HG03064 (cell line): ENCODE measurements at regions not wholly inside any gene's neighbourhood (a gene's known extent, or its start where the extent isn't known, plus 50 kb on each side); places are given as distances from the start of the nearest gene placed in this dataset.

Source experiments
- ATAC-seq: cut with Tn5 transposase; IDR thresholded peaks from one replicate; pipeline ENCODE4 v1.9.1; 2021; ENCODE audit warnings: low read depth; ENCODE audit not compliant: unreplicated experiment

DNA sequence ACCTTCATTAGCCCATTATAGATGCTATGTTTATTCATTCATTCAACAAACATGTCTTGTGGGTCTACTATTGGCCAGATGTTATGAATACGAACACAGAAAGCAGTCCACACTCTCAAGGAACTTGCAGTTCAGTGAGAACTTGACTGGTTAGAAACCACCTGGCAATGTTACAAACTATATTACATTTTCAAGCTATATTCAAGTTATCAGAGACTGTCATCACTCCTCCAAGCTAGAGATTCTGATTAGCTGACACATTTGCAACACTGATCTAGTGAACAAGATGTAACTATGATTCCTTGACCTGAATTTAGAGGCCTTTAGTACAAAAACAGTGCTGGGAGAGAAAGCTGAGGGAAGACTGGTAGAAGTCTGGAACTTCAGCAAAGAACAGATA is 170.7 kb upstream of the EEA1 start:
- ATAC-seq, result no peak

- no peak for ATAC-seq
These were observed 171.5 kb upstream of the EEA1 start for GRCh38 chr12:93100610-93101009.

DNA sequence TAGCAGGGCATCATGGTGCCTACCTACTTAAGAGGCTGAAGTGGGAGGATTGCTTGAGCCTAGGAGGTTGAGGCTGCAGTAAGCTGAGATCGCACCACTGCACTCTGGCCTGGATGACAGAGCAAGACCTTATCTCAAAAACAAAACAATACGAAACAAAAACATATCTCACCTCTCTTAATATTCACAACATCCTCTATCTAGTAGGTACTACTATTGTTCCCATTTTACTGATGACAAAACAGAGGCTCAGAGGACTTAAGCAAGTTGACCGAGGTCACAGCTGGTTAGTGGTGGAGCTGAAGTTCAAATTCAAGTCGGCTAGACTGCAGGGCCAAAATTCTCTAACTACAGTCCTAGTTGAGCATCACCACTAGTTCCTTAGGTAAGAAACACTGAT is 172.3 kb upstream of the EEA1 start:
- no peak for ATAC-seq

DNA sequence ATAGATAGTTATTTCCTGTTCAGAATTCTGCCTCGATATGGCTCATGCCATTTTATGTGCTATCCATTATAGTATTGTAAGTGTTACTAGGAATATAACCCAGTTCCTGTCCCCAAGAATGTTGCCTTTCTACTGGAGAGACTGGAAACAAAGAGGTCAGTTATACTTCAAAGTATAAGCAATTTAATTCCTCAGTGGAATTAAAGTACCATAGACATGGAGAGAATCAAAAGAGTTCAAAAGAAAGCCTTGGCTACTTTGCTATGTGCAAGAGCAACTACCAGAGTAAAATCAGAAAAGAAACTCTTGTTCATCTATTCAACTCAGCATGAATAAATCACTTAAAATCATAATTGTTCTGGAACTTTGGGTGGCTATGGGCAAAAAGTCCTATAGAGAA is 173.2 kb upstream of the EEA1 start:
- no peak for ATAC-seq

- ATAC-seq, result no peak
These were observed 173.6 kb upstream of the EEA1 start for GRCh38 chr12:93102744-93103143.

GRCh38 chr12:93103154-93103553 is 174.1 kb upstream of the EEA1 start:
- no peak for ATAC-seq

DNA sequence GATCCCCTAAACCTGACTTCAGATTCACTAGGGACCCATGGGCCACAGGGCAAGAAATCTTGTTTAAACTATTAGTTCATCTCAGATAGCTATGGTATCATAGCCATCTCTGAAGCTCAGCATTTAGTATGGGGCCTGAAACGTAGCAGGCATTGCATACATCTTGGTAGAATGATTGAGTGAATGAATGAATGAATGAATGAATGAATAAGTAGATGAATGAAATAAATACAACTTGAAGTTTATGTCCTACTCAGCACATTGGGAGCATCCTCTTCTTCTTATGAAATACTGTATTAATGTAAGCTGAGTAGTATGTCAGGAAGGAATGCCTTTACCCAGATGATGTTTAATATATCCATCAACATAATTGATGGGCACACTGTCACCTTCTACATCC is 175.4 kb upstream of the EEA1 start:
- ATAC-seq, result no peak

- ATAC-seq, result no peak
These were observed 177.8 kb upstream of the EEA1 start for GRCh38 chr12:93106910-93107309.

DNA sequence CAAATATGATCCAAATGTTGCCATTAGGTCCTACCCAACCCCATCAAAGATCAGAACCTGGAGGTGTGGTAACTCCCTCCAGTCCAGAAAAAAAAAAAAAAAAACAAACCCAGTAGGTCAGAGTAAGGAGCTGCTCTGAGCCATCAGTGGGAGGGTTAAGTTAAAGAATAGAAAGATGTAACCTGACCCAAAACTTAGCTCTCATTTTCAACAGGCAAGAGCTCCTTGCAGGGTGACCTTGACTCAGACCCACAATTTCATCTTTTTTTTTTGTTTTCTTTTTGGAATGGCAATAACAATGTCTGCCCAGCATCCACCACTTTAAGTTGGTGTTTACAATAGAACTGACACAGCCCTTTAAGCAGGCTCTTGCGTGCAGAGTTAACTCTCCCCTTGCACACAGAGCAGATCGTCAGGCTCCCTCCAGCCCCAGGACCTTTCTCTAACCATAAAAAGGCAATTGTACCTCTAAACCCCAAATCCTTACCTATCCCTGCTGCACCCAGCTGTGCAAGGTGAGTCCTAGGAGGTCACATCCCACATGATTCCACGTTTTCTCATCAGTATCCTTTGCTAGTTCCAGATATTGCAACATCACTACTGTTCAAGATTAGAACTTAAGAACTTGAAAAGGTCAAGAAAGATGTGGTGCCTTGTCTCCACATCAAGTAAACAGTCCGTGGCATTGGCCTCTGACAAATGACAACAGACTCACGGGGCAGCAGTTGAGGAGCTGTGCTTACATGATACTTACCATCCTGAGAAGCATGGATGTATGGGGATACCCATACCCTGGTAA is 178.6 kb upstream of the EEA1 start:
- ATAC-seq, result no peak

DNA sequence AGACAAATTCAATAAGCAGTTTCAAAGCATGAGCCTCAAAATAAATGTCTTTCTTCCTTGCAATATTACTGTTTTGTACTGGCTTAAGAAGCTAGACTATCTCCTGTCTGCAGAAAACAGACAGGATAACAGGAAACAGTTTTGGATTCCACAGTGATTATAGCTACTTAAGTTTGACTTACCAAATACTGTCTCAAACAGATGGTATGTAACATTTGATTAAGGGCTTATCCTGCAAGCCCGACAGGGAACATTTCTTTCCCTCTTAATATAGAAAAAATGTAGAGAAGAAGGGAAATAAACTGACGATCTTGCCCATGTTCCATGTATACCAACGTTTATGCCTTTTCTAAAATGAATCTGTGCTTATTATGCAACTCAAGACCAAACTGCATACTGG is 179.9 kb upstream of the EEA1 start:
- no peak for ATAC-seq

GRCh38 chr12:93109551-93110203 is 180.6 kb upstream of the EEA1 start:
- no peak for ATAC-seq

DNA sequence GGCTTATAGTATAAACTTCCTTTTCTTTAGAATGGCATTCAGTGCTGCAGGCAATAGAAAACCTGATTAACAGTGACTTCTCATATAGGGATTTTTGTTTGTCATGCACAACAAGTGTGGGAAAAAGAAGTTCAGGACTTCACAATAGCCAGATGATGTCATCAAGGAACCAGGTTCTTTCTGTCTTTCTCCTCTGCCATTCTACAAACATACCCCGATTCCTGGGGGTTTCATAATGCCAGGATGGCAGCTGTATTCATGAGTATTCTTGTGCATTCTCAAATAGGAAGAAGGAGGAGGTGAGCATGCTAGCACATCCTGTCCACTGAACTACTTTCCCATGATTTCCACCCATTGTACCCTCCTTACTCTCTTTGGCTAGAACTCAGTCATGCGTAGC is 182.7 kb upstream of the EEA1 start:
- ATAC-seq, result no peak

- ATAC-seq, result no peak
These were observed 184.4 kb upstream of the EEA1 start for GRCh38 chr12:93113317-93114006.

DNA sequence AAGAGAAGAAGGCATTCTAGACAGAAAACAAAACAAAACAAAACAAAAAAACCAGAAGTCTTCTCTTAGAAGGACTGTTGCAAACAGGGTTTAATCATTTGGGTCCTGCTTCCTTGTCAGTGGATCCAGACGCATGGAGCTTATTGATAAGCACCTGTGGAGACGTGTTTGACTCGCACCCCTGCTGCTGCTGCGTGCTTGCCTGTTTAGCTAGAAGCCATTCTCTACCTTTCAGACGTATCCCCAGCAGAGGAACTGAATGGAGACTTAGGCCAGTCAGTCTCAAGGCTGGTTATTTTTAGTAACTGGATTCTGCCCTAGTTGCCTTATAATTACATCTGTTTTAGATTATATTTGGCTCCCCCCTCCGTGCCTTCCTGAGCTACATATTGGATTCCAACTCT is 186.1 kb upstream of the EEA1 start:
- ATAC-seq, result no peak

DNA sequence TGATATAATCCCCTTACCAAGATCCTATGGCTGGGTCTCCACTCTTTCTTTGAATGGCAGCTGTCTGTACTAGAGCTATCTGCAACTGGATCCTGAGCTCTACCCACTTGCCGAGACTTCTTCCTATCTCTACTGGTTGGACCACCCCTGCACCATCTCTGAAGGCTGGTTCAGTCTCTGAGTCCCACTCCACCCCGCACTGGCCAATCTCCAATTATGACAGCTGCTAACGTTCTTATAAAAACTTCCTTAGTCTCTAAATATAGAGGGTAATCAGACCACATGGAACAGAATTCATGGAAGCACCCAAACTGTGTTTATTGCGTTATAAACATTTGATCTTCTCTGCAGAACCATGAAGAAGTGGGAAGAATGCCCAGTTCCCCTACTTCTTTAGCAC is 186.6 kb upstream of the EEA1 start:
- ATAC-seq, result no peak

GRCh38 chr12:93116632-93117031 is 187.5 kb upstream of the EEA1 start:
- ATAC-seq, result no peak

DNA sequence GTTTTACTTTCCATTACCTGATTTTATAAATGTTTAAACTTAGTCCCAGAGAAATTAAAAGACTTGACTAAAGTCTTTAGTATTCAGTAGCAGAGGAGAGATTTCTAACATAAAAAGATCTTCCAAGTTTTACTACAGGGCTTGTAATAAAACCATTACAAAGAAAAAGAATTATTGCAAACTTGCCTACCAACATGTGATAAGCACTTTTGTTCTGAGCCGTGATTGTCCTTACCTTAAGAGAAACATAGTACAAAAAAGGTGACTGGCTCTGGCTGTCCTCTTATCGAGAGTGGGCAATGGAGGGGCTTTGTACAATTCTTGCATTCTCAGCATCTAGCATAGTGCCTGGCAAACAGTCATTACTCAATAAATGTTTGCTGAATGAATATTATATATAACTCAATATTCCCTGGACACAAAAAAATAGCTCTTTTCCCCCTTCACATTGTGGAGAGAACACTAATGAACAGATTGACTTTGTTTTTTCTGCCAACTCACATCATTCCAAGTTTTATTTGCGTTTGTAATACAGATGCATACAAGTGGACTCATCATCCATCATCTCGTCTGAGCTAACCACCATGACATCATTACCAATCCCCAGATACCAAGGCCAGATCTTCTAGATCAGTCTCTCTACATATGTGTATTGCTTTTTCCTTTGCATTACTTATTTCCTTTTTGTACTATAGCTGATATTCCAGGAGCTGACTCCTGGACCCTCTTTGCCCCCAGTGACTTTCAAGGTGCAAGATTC is 192.8 kb upstream of the EEA1 start:
- no peak for ATAC-seq

GRCh38 chr12:93122569-93123091 is 193.5 kb upstream of the EEA1 start:
- ATAC-seq, result no peak

- ATAC-seq, result no peak
These were observed 196.0 kb upstream of the EEA1 start for GRCh38 chr12:93125126-93125525.

DNA sequence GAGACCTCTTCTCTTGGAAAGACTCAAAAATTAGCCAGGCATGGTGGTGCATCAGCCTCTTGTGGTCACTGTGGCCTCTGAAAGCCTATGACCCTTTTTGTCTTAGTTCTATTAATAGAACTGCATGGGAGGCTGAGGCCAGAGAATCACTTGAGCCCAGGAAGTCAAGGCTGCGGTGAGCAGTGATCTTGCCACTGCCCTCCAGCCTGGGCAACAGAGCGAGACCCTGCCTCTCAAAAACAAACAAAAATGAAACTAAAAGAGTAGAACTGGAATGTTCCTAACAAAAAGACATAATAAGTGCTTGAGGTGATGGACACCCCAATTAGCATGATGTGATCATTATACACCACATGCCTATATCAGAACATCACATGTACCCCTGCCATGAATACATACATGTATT is 197.0 kb upstream of the EEA1 start:
- peak; percentile 67 for ATAC-seq

DNA sequence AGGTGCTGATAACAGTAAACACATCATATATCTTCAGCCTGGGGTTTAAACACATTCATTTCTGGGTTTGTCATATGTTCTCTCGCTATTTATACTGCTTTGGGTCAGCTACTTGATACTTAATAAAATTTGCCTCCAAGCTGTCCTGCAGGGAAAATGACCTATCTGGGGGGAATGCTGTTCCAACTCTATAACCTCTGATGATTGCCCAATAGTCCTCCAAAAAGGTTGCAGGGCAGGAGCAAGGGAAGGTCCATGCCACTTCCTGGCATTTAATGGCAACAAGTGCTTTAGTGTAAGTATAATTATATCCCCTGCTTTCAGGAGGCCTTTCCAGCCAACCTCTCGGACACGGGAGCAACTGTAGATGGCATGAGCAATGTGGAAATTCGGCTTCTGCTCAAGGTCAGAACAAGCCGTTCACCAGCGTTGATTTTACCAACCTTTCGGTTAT is 198.0 kb upstream of the EEA1 start:
- ATAC-seq, result no peak
